ENCODE measurements at regions not wholly inside any gene's neighbourhood (a gene's known extent, or its start where the extent isn't known, plus 50 kb on each side); places are given as distances from the start of the nearest gene placed in this dataset.
A peak's percentile ranks its signal among the peaks of the same experiment; 100 is the strongest.

DNA sequence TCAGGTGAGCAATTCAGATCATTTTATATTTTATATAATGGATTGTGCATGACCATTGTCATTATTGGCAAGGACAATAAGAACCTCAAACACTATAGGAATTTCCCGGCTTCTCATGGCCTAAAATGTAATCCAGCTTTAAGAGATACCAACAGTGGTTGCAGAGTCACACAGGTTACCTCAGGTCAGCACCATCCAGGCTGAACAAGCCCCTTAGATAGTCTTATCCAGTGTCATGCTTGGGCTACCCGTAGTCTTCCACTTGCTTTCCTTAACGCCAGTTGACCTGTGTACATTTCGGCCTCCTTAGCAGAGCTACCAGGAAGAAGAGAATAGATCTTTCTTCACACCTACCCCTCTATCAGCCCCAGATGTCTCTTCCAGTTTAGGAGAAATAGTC lies 293.3 kb upstream of the SYT4 start:
- TF ChIP-seq, protein P1, sequence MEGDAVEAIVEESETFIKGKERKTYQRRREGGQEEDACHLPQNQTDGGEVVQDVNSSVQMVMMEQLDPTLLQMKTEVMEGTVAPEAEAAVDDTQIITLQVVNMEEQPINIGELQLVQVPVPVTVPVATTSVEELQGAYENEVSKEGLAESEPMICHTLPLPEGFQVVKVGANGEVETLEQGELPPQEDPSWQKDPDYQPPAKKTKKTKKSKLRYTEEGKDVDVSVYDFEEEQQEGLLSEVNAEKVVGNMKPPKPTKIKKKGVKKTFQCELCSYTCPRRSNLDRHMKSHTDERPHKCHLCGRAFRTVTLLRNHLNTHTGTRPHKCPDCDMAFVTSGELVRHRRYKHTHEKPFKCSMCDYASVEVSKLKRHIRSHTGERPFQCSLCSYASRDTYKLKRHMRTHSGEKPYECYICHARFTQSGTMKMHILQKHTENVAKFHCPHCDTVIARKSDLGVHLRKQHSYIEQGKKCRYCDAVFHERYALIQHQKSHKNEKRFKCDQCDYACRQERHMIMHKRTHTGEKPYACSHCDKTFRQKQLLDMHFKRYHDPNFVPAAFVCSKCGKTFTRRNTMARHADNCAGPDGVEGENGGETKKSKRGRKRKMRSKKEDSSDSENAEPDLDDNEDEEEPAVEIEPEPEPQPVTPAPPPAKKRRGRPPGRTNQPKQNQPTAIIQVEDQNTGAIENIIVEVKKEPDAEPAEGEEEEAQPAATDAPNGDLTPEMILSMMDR (IDR thresholded peaks at IDR 0.05; ENCODE audit: low read depth, low read length) = no peak
- H3K4me3 ChIP-seq (ENCODE audit: low read depth, low read length) = no peak overlapping the region
- DNase-seq (ENCODE audit: low read depth, low spot score) = no peak
- in situ Hi-C loops (cut with HindIII; ENCODE audit: low sequenced_read_pairs) = no loop called here

DNA sequence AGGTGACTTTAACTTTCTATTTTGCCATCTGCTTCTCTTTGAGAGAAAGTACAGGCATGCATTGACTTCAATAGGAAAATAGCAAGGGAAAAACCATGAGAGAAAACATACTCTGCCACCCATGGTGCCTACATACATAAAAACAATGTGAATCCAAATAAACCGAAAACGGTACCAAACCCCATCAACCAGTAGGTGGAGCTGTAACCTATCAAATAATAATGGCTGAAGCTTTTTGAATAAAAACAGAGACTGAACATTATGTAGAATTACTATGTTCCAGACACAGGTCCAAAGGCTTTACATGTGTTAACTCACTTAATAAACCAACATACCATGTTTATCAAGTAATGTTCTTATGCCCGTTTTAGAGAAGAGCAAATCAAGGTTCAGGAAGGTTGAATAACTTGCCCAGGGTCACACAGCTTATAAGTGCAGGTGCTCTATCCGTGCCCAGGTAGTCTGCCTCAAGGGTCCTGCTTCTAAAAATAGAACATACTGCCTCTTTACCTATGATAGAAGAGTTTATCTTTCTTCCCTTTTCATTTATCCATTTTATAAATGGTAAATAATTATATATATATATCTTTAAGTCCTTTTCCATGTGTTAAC lies 293.9 kb upstream of the SYT4 start:
- TF ChIP-seq, protein P1 (IDR thresholded peaks at IDR 0.05; ENCODE audit: low read depth, low read length) = peak; percentile 76
- in situ Hi-C loops (cut with HindIII; ENCODE audit: low sequenced_read_pairs) = no loop called here
- no peak overlapping the region for H3K4me3 ChIP-seq (ENCODE audit: low read depth, low read length)
- peak; percentile 72 for DNase-seq (ENCODE audit: low read depth, low spot score)

DNA sequence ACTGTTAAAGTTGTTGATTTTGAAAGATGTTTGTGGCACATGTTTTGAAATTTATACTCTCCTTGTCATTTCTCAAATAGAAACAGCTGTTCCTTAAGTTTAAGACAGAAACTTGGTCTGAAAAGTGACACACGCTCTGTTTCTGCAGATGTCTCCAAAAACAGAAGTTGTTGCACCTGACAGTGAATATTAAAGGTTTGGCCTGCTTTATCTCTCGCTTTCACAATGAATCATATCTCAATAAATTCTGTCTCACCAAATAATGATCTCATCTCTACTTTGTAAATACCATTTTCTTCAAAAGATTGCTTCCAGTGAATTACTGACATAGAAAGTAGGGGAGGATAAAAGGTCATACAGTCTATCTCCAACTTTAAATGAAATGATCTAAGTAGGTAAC lies 294.9 kb upstream of the SYT4 start:
- DNase-seq (ENCODE audit: low read depth, low spot score) = no peak
- no peak overlapping the region for H3K4me3 ChIP-seq (ENCODE audit: low read depth, low read length)
- in situ Hi-C loops (cut with HindIII; ENCODE audit: low sequenced_read_pairs) = no loop called here
- TF ChIP-seq, protein P1 (IDR thresholded peaks at IDR 0.05; ENCODE audit: low read depth, low read length) = no peak

DNA sequence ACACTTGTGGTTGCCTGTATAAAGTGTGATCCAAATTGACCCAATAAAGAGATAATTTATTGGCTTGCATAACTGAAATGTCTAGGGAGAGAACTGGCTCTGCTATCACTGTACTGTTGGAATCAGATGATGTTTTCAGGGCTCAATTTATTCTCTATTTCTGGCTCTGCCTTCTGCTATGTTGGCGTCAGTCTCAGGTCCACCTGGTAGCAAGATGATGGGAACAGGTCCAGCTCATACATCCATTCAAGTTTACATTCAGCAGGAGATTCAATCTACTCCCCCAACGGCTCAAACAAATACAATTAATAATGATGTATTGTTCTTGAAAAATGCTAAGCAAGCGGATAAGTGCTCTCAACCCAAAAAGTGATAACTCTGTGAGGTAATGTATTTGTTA lies 297.7 kb upstream of the SYT4 start:
- in situ Hi-C loops (cut with HindIII; ENCODE audit: low sequenced_read_pairs) = no loop called here

DNA sequence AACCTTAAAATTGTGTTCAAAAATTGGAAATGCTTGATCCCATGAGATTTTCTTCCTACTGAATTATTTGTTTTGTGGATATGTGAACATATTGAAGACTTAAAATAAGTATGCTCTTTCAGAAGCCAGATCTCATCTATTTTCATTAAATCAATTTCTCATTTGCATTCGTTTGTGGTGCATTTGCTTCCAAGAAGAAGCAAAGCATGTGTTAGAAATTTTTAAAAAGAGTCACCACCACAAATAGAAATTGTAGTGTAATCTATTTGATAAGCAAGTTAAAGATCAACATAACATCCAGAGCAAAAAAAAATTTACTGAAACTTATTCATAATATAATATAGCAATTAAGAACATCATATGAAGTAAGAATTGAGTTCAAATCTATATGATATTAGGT lies 300.9 kb upstream of the SYT4 start:
- no peak overlapping the region for H3K4me3 ChIP-seq (ENCODE audit: low read depth, low read length)
- TF ChIP-seq, protein P1 (IDR thresholded peaks at IDR 0.05; ENCODE audit: low read depth, low read length) = no peak
- in situ Hi-C loops (cut with HindIII; ENCODE audit: low sequenced_read_pairs) = no loop called here
- no peak for DNase-seq (ENCODE audit: low read depth, low spot score)

More for the DNA sequence above, 297.7 kb upstream of the SYT4 start:
- H3K4me3 ChIP-seq (ENCODE audit: low read depth, low read length) = no peak overlapping the region
- TF ChIP-seq, protein P1 (IDR thresholded peaks at IDR 0.05; ENCODE audit: low read depth, low read length) = no peak
- no peak for DNase-seq (ENCODE audit: low read depth, low spot score)

DNA sequence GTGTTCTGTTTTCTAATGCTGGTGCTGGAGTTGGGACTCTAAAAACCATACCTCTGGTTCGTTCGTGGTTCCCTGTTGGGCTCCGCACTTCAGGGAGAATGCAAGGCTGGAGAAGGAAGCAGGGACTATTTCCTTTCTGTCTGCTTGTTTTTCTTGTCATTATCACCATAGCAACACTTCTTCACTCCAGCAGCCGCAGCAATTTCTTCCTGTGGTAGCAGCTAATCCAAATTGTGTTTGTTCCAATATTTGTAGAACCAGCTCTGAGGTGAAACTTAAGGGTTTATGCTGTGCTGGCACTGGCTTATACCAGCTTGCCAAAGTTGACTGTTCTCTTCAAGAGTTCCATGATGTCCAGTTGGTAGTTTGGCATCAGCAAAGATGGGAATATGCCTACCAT lies 301.4 kb upstream of the SYT4 start:
- no peak overlapping the region for H3K4me3 ChIP-seq (ENCODE audit: low read depth, low read length)
- in situ Hi-C loops (cut with HindIII; ENCODE audit: low sequenced_read_pairs) = no loop called here
- TF ChIP-seq, protein P1 (IDR thresholded peaks at IDR 0.05; ENCODE audit: low read depth, low read length) = no peak
- DNase-seq (ENCODE audit: low read depth, low spot score) = peak; percentile 38

All from astrocyte of the spinal cord (primary cell).